Renal pelvis (tissue), 1 donor: ENCODE measurements at regions not wholly inside any gene's neighbourhood (a gene's known extent, or its start where the extent isn't known, plus 50 kb on each side); places are given as distances from the start of the nearest gene placed in this dataset.

ENCODE experiments used
- DNase-seq: peaks from one replicate; pipeline ENCODE4 v3.0.0-alpha.2; 2013

DNA sequence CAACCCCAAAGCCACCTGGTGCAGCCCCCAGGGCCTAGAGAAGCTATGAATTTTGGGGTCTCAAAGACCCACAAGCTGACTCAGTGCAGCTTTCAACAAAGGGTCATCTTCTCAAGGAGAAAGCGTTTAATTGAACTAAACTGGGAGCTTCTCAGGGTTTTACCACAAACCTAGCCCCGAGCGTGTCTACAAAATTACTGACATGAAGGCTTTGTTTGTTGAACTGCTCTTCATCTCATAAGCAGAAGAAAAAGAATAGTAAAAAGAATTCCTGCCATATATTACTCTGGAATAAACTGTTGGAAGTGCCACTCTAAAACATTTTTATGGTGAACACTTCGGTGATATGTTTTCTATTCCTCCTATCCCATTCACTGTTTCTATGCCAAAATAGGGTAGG, 50.8 kb upstream of the INCENP start:
- no peak for DNase-seq

DNA sequence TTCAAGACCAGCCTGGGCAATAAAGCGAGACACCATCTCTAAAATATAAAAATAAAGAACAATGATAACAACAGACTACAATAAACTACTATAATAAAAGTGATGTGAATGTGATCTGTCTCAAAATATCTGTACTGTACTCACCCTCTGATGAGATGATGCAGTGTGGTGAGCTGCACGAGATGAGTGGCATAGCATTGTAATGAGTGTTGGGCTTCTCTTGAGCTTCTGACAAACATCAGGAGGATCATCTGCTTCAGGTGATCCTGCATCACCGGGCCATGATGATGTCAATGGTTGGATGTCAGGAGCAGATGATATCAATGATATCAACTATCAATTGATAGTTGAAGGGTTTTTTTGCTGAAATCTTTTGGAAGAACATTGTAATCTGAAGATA, 52.4 kb upstream of the INCENP start:
- DNase-seq, result no peak

DNA sequence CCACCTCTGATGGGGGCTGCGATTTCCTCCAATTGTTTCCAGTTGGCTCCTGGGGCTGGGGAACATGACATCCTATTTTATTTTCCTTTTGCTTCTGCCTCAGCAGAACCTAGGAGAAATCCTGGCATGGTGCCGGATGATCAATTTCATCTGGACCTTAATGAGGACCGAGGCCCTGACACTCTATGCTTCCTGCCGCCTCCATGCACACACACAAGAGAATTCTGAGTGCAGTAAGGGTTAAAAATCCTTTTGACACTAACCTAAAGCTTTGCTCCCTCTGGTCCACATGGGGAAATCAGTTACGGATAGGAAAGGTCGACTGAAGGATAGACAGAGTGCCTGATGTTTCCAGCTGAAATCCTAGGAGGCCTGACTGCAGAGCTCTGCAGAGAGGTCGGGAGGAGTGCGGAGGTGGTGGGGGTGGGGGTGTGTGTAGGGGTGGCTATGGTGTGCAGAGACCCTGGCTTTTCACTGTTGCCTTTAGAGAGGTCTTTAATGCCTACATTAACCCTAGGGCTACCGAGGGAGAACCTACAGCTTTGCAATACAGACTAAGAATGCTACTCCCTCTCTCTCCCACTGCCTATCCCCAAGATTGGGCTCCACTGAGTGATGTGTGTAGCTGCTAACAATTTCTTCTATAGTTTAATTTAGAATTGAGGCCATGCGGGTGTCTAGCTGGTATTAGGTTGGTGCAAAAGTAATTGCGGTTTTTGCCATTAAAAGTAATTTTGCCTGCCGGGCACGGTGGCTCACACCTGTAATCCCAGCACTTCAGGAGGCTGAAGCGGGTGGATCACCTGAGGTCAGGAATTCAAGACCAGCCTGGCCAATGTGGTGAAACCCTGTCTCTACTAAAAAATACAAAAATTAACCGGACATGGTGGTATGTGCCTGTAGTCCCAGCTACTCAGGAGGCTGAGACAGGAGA, 53.6 kb upstream of the INCENP start:
- DNase-seq, result no peak

DNA sequence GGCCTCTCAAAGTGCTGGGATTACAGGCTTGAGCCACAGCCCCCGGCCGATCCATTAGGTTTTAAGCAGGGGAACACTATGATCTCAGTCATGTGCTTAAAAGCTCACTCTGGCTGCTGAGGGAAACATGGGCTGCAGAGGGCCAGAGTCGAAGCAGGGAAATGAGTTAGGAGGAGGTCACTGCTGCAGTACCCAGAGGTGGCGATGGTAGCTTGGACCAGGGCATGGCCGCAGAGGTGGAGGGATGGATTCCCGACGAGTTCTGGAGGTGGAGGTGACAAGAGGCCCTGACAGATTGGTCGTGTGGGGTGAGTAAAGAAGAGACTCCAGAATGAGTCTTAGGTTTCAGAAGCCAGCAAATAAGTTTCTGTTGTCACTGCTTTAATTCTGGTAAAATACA, 54.4 kb upstream of the INCENP start:
- DNase-seq, result no peak

DNA sequence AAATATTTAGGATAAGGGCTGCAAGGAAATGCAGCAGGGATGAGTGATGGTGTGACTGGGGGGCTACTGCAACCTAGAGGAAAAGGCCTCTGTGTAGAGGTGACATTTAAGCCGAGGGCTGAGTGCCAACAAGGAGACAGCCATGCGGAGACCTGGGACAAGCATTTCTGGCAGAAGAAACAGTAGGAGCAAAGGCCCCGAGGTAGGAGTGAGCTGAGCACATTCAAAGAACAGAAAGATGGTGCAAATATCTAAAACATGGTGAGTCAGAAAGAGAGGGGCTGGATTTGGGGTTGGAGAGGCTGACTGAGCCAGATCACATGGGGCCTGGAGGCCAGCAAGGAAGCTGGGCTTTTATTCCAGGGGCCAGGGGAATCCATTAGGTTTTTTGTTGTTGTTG, 55.1 kb upstream of the INCENP start:
- no peak for DNase-seq

DNA sequence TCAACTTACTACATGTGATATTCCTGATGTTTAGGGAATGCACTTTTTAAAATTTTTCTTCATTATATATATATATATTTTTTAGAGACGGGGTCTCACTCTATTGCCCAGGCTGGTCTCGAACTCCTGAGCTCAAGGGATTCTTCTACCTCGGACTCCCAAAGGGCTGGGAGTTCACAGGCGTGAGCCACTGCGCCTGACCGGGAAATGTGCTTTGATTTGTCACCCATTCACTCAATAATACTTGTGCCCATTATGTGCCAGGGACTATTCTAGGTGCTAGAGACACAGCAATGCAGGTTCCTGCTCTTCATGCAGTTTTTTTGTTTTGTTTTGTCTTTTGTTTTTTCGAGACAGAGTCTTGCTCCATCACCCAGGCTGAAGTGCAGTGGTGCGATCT, 56.1 kb upstream of the INCENP start:
- DNase-seq, result no peak

DNA sequence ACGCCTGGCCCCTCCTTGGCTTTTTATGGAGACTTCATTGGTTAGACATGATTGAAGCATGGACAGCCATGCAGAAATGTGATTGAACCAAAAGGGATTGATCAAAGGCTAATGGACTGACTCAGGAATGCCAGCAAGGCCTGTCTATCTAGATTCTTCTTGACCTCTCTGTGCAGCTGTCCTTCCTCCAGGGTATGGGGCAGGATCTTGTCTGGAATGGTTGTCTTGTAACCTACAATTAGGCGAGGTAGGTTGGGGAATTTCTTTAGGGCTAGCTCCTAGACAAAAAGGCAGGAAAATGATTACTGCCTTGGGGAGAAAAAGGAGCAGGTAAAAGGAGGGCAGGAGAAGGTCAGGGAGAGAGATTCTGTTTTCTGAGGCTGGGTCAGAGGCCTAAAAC, 59.6 kb upstream of the INCENP start:
- DNase-seq, result no peak

DNA sequence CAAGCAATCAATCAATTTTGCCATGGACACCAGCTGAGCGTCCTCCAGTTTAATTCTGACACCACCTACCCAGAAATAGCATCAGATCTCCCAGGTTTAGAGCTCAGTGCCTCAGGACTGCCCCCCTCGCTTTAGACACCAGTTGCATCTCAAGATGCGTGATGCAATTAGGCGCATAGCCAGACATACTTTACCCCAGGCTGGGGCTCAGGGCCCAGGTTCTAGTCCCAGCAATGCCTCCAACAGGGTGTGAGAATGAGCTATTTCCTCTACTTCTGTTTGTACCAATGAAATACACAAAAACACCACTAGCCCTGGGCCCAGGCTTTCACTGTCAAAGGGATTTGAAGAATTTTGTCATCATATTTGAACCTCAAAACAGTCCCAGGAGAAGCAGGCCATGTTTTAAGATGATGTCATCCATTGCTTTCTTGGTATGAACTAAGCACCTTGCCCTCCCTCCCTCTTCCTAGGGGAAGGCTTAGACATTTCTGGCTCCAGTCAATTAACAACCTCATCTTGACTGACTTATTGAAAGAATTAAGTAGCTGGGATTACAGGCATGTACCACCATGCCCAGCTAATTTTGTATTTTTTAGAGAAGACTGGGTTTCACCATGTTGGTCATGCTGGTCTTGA, 61.5 kb upstream of the INCENP start:
- no peak for DNase-seq

DNA sequence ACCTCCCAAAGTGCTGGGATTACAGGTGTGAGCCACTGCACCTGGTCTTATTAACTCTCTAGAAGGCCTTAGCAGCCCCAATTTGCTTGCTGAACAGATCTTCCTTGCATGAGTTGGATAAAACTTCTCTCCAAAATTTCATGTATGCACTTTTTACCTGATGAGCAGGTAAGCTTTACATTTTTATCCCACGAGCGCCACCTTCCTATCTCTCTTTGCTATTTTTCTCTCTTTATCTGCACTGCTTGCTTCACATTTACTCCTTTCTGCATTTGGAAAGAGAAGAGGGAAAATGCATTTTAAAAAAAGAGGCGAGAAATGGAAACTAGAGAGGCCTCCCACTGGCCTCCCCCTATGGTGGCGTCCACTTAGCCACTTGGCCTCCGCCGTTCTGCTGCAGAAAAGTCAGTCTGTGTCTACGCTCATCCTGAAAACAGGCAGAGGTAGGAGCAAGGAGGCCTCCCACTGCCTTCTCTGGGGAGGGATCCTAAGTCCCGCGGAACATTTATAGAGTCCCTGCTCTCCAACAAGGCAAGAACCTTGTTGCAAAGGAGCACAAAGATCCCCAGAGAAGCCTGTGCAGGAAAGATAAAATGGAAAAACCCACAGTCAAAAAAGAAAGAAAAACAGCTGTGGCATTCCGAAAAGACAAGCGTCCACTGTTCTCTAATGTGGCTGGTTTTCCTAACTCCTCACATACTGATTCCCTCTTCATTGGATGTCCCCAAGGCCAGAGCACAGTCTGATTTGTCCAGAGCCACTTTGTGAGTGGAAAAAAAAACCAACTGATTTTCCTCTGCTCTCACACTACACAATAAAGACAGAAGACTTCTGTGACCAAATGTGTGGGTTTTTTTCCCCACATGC, 62.2 kb upstream of the INCENP start:
- DNase-seq, result no peak

DNA sequence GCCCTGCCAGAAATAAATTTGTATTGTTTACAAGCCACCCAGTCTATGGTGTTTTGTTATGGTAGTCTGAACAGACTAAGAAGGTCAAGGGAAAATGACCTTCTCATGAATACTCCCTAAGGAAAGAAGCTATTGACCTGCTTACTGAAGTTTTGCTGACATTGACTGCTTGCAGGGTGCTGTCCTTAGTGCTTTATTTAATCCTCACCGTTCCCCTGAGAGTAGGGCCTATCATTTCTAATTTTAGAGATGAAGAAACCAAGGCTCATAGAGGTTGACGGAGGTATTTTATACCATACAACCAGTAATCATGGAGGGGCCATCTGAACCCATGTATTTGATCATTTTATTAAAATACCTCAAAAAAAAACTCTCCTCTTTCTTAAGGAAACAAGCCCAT, 66.7 kb upstream of the INCENP start:
- no peak for DNase-seq

DNA sequence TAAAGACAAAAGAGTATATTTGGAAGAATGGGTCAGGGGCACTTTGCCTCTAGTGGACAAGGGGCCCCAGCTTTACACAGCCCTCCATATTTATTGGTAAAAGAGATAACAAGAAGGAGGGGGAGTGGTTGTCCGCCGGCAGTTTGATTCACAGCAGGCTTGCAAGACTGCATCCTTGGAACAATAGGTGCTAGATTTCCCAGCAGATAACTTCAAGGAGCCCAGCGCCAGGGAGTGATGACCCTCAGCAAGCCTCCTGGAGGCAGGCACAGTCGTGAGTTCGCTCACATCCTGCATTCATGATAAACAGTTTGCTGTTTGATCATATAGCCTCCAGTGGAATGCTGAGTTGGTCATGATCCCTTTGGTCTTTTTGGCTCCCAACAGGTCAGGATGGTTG, 67.8 kb upstream of the INCENP start:
- DNase-seq, result no peak

DNA sequence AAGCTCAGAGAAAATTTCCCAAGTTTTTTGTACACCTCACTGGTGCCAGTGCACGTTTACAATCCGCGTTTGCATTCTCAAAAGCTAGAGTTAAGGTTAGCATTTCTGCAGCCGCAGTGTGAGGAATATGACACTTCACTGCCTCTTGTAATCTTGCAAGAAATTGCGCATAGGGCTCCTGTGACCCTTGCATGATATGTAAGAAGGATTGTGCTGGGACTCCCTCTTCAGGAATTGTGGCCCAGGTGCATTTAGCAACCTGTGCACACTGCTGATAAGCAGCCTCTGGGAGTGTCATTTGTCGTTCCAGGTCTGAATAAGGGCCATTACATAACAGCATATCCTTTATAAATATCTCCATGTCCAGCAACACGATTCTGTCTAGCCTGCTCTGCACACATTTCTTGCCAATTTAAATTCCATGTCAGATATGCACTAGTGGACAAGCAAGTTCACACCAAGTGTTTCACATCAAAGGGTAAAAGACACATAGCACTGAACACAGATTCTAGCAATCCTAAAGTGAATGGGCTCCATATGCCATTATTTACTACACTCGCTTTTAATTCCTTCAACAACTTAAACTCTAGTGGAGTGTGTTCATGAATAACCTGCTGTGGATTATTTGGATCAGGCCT, 69.2 kb upstream of the INCENP start:
- DNase-seq, result no peak

DNA sequence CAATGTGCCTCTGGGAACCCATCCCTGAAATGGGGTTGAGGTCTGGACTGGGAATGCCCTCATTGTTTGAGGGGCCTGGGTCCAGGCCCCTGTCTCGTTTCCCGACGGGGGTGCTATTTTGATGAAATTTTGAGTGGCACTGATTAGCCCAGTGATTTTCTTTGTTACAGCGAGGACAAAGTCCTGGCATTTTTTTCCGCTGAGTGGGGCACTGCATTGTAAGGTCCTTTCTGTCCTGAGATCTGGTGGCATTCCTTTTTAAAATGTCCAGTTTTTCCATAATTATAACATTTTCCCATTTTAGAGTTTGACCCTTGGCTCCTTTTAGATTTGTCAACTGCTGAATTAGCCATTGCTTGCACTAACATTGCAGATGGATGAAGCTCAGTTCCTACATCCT, 69.7 kb upstream of the INCENP start:
- no peak for DNase-seq

DNA sequence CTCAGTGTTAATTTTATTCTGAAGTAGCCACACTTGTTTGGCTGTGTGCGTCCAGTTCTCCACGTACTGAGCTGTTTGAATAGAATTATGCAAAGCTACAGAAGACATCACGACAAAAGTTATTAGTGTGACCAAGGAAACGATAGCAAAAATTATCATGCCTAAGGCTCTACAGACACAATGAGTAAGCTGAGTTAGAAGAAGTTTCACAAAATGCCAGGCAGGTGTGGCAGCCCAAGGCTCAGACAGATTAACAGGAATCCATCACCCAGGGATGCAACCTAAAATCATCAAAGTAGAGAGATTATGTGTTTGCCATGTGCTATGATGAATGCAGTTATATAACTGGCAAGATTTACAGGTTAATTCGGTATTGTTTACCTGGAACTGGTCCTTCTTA, 73.1 kb upstream of the INCENP start:
- no peak for DNase-seq

DNA sequence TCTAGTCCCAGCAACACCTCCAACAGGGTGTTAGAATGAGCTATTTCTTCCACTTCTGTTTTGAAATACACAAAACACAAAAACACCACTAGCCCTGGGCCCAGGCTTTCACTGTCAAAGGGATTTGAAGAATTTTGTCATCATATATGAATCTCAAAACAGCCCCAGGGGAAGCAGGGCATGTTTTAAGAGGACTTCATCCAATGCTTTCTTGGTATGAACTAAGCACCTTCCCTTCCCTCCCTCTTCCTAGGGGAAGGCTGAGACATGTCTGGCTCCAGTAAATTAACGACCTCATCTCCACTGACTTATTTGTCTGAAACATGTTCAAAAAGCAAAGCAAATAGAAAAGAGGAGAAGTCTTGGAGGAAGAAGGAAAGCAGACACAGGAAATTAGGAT, 75.7 kb upstream of the INCENP start:
- no peak for DNase-seq

DNA sequence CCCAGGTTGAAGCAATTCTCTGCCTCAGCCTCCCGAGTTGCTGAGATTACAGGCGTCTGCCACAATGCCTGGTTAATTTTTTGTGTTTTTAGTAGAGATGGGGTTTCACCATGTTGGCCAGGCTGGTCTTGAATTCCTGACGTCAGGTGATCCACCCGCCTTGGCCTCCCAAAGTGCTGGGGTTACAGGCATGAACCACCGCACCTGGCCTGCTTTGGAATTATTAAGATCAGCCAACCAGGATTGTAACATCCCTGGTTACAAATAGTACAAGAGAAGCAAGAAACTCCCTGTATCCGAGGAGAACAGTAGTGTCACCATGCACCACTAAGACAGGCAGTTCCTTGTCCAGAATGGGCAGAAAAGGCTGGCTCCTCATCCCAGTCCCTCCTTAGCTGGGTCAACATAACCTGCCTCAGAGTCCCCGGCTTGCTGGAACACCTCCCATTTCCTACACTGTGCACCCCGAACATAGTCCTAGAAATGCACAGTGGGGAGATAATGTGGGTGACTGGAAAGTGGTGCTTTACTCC, 77.2 kb upstream of the INCENP start:
- no peak for DNase-seq

DNA sequence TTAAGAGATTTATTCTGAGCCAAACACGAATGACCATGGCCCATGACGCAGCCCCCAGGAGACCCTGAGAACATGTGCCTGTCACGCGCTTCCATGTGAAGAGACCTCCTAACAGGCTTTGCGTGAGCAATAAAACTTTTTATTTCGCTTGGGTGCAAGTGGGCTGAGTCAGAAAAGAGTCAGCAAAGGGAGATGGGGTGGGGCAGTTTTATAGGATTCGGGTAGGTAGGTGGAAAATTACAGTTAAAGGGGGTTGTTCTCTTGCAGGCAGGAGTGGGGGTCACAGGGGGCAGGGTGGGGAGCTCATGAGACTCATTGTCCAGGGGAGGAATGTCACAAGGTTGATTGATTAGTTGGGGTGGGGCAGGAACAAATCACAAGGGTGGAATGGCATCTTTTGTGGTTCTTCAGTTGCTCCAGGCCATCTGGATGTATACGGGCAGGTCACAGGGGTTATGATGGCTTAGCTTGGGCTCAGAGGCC, 77.2 kb upstream of the FTH1 start:
- DNase-seq, result no peak

DNA sequence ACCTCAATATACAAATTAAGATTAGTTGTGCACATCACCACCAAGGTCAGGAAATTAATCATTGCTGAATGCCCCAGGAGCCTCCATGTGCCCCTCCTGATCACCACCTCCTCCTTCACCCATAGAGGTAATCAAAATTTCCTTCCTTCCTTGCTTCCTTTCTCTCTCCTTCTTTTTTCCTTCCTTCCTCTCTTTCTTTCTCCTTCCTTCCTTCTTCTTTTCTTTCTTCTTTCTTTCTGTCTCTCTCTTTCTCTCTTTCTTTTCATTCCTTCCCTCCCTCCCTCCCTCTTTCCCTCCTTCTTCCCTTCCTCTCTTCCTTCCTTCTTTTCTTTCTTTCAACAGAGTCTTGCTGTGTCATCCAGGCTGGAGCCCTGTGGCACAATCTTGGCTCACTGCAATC, 67.9 kb upstream of the FTH1 start:
- no peak for DNase-seq

DNA sequence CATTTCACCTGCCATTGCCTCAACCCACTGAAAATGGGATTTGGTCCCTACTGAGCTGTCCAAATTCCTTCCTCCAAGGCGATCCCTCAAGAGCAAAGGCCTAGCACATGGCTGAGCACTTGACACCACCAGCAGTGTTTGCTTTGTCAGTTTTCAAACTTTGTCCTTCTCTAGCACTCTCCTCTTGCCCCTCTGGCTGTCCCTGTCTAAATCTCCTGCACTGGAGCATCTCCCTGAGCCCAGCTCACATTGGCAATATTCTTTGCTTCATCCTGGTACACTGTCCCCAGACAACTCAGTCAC, 66.6 kb upstream of the FTH1 start:
- no peak for DNase-seq

DNA sequence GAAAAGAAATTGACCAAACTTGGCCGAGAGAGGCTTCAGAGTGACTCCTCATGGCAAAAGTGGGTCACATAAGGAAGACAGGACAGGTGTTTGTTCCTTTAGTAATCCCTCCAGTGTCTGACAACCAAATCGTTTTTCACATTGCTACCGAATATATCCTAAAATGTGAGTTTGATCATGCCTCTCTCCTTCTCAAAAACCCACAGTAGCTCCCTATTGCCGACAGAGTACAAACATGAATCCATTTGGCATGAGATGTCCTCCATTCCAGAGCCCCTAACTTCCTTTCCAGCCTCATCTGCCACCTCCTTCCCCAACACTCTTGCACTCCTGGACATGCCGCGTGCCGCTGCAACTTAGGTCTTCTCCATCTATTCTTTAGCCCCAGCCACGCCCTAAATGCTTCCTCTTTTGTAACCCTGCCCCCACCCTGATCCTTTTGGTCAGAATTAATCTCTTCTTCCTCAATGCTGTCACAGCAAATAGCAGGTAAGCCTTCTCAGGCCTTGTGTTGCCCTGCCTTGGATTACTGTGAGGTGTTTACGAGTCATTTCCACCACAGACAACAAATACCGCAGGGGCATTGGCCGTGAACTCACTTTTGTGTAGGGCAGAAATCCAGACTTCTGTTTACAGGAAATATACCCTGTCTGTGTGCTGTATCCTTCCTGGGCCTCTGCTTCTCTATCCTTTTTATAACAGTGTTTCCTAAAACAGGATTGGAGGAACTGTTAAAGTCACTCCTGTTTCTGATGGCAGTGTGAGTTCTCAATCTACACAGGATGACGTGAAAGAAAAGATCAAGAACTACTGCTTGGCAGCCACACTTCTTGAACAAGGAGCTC, 66.0 kb upstream of the FTH1 start:
- DNase-seq, result no peak

DNA sequence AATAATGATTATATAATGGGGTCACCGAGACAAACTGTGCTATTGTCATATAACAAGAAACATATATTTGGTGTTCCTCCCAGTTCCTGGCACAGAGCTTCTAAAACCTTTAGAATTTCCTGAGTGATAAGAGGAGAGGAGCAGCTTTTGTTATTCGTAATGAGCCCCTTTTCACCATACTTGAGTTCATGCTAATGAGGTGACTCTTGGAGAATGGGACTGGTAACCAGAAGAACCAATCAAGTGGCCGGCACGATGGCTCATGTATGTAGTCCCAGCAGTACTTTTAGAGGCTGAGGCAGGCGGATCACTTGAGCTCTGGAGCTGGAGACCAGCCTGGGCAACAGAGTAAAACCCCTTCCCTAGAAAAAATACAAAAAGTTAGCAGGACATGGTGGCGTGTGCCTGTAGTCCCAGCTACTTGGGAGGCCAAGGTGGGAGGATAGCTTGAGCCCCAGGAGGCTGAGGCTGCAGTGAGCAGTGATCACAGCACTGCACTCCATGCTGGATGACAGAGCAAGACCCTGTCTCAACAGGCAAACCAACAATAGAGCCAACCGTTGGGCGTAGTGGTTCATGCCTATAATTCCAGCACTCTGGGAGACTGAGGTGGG, 62.7 kb upstream of the FTH1 start:
- DNase-seq, result no peak
